Thoracic aorta (tissue), 2 donors: ENCODE measurements at regions not wholly inside any gene's neighbourhood (a gene's known extent, or its start where the extent isn't known, plus 50 kb on each side); places are given as distances from the start of the nearest gene placed in this dataset.
A peak's percentile ranks its signal among the peaks of the same experiment; 100 is the strongest.
"Not testable (repeated sequence)": the region's sequence is repeated elsewhere in the genome, so short reads cannot be mapped to it uniquely, and the experiment has no call there.

Source experiments
- ATAC-seq: fragments of 150-250 bp; one replicate; pipeline ENCODE4 v1.8.0; 2017; ENCODE audit warnings: low read depth; ENCODE audit not compliant: insufficient number of reproducible peaks, low FRiP score
- DNase-seq: peaks from one replicate; pipeline ENCODE4 v3.0.0-alpha.2; 2020; ENCODE audit warnings: low spot score
- H3K27ac ChIP-seq, 2 donors: fragments of 200-600 bp; sonication (generic); 1 replicate in 1 of 2; 2 replicates in 1 of 2; pipeline ENCODE4 v1.5.1; 2016; ENCODE audit warnings: mild to moderate bottlenecking in 2 of 2, moderate library complexity in 2 of 2
- H3K27me3 ChIP-seq: fragments of 200-600 bp; sonication (generic); replicated peaks from 2 replicates; pipeline ENCODE4 v1.6.0; 2016; ENCODE audit warnings: mild to moderate bottlenecking; ENCODE audit not compliant: insufficient read depth
- H3K36me3 ChIP-seq: fragments of 200-600 bp; sonication (generic); one replicate; pipeline ENCODE4 v1.5.1; 2016
- H3K4me1 ChIP-seq, 2 donors: fragments of 200-600 bp; sonication (generic); 1 replicate in 1 of 2; 2 replicates in 1 of 2; pipeline versions ENCODE4 v1.5.1 to v1.6.0; 2016; ENCODE audit warnings: low read depth in 2 of 2, mild to moderate bottlenecking in 1 of 2; ENCODE audit not compliant: control insufficient read depth in 1 of 2
- H3K4me3 ChIP-seq: fragments of 200-600 bp; sonication (generic); 2 replicates; pipeline ENCODE4 v1.5.1; 2016; ENCODE audit warnings: mild to moderate bottlenecking
- H3K9me3 ChIP-seq: fragments of 200-600 bp; sonication (generic); 2 replicates; pipeline ENCODE4 v1.5.1; 2016
- TF ChIP-seq, protein P1 (sequence below): fragments of 200-600 bp; sonication (generic); IDR thresholded peaks from one replicate; pipeline ENCODE4 v1.5.1; 2019; ENCODE audit warnings: antibody characterized with exemption

GRCh38 chr22:16390541-16391217 lies 201.9 kb downstream of the CCT8L2 start:
- ATAC-seq, DNase-seq, H3K9me3 ChIP-seq: not testable (repeated sequence)

GRCh38 chr22:16390046-16390445 lies 202.6 kb downstream of the CCT8L2 start:
- not testable (repeated sequence) for H3K4me1 ChIP-seq, H3K4me3 ChIP-seq, ATAC-seq, DNase-seq, H3K9me3 ChIP-seq, H3K36me3 ChIP-seq, H3K27ac ChIP-seq, H3K27me3 ChIP-seq

More at GRCh38 chr22:16390541-16391217, 201.9 kb downstream of the CCT8L2 start:
- H3K4me3 ChIP-seq, H3K27me3 ChIP-seq, H3K27ac ChIP-seq, H3K4me1 ChIP-seq, H3K36me3 ChIP-seq: not testable (repeated sequence)

GRCh38 chr22:16389256-16389655 lies 203.4 kb downstream of the CCT8L2 start:
- not testable (repeated sequence) for ATAC-seq

GRCh38 chr22:16388616-16389015 lies 204.0 kb downstream of the CCT8L2 start:
- DNase-seq, H3K27ac ChIP-seq, H3K27me3 ChIP-seq, ATAC-seq, H3K4me3 ChIP-seq, H3K36me3 ChIP-seq, H3K4me1 ChIP-seq, H3K9me3 ChIP-seq: not testable (repeated sequence)

More at GRCh38 chr22:16389256-16389655, 203.4 kb downstream of the CCT8L2 start:
- not testable (repeated sequence) for H3K27me3 ChIP-seq, H3K36me3 ChIP-seq, H3K27ac ChIP-seq, DNase-seq, H3K9me3 ChIP-seq, H3K4me1 ChIP-seq, H3K4me3 ChIP-seq

- H3K4me1 ChIP-seq, H3K4me3 ChIP-seq, H3K9me3 ChIP-seq, H3K27me3 ChIP-seq, DNase-seq, H3K27ac ChIP-seq, H3K36me3 ChIP-seq, ATAC-seq: not testable (repeated sequence)
Measured at GRCh38 chr22:16388127-16388526, 204.5 kb downstream of the CCT8L2 start.

DNA sequence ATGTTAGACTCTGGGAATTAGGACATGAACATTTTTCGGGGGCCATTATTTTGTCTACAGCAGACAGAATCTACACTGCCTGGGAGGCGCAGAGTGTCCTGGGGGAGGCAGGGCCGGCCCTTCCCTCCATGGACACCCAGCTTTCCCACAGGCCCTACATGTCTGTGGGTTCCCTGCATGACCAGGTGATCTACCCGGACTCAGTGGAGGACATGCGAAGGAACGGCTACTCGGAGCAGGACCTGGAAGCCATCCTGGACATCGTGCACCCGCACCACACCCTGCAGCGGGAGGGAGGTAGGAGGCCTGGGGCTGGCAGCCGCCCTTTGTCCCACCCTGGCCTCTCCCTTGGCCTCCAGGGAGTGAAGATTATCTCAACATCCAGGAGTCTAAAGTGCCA lies 205.1 kb downstream of the CCT8L2 start:
- not testable (repeated sequence) for H3K4me3 ChIP-seq, H3K27ac ChIP-seq, DNase-seq, ATAC-seq, H3K36me3 ChIP-seq, H3K27me3 ChIP-seq, H3K4me1 ChIP-seq, H3K9me3 ChIP-seq

GRCh38 chr22:16387088-16387487 lies 205.5 kb downstream of the CCT8L2 start:
- Histone ChIP-seq H3K27ac (no peak overlapping the region), H3K9me3 (no peaks in the 10 kb centered on the region), H3K4me1 (no peaks in the 10 kb centered on the region), H3K4me3 (no peak overlapping the region), H3K36me3 (no peaks in the 10 kb centered on the region), H3K27me3 (no peaks in the 10 kb centered on the region)
- TF ChIP-seq, protein P1, sequence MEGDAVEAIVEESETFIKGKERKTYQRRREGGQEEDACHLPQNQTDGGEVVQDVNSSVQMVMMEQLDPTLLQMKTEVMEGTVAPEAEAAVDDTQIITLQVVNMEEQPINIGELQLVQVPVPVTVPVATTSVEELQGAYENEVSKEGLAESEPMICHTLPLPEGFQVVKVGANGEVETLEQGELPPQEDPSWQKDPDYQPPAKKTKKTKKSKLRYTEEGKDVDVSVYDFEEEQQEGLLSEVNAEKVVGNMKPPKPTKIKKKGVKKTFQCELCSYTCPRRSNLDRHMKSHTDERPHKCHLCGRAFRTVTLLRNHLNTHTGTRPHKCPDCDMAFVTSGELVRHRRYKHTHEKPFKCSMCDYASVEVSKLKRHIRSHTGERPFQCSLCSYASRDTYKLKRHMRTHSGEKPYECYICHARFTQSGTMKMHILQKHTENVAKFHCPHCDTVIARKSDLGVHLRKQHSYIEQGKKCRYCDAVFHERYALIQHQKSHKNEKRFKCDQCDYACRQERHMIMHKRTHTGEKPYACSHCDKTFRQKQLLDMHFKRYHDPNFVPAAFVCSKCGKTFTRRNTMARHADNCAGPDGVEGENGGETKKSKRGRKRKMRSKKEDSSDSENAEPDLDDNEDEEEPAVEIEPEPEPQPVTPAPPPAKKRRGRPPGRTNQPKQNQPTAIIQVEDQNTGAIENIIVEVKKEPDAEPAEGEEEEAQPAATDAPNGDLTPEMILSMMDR, result no peak
- no peak for DNase-seq
- ATAC-seq, result no peak

DNA sequence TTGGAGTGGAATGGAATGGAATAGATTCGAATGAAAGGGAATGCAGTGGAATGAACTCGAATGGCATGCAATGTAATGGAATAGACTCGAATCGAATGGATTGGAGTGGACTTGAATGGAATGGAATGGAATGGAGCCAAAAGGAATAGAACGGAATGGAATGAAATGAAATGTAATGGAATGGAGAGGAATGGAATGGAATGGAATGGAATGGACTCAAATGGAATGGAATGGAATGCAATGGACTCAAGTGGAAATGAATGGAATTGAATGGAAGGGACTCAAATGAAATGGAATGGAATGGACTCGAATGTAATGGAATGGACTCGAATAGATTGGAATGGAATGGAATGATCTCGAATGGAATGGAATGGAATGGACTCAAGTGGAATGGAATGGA lies 231.3 kb downstream of the CCT8L2 start:
- not testable (repeated sequence) for H3K4me1 ChIP-seq, DNase-seq, ATAC-seq, H3K4me3 ChIP-seq, H3K9me3 ChIP-seq, H3K27me3 ChIP-seq, H3K36me3 ChIP-seq, H3K27ac ChIP-seq

DNA sequence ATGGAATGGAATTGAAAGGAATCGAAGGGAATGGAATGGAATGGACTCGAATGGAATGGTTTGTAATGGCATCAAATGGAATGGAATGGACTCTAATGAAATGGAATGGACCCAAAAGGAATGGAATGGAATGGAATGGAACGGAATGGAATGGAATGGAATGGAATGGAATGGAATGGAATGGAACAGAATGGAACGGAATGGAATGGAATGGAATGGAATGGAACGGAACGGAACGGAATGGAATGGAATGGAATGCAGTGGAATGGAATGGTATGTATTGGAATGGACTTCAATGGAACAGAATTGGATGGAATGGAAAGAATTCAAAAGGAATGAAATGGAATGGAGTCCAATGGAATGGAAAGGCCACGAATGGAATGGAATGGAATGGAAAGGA lies 240.0 kb downstream of the CCT8L2 start:
- H3K27me3 ChIP-seq, H3K36me3 ChIP-seq, DNase-seq, H3K27ac ChIP-seq, H3K4me1 ChIP-seq, H3K9me3 ChIP-seq, H3K4me3 ChIP-seq: not testable (repeated sequence)
- peak; percentile 91 for ATAC-seq

DNA sequence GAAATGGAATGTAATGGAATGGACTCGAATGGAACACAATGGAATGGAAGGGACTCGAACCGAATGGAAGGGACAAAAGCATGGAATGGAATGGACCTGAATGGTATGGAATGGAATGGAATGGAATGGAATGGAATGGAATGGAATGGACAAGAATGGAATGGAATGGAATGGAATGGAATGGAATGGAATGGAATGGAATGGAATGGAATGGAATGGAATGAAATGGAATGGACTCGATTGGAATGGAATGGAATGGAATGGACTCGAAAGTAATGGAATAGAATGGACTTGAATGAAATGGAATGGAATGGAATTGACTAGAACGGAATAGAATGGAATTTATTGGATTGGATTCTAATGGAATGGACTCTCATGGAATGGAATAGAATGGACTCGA lies 245.5 kb downstream of the CCT8L2 start:
- ATAC-seq, H3K36me3 ChIP-seq, DNase-seq, H3K27ac ChIP-seq, H3K4me1 ChIP-seq, H3K9me3 ChIP-seq, H3K4me3 ChIP-seq, H3K27me3 ChIP-seq: not testable (repeated sequence)

DNA sequence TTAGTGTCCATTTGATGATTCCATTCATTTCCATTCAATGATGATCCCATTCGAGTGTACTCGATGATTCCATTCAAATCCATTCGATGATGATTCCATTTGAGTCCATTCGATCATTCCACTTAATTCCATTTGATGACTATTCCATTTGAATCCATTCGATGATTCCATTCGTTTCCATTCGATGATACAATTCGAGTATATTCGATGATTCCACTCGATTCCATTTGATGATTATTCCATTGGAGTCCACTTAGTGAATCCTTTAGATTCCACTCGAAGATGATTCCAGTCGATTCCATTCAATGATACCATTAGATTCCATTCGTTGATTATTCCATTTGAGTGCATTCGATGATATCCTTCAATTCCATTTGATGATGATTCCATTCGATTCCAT lies 277.0 kb downstream of the CCT8L2 start:
- not testable (repeated sequence) for H3K4me3 ChIP-seq, H3K27ac ChIP-seq, DNase-seq, H3K9me3 ChIP-seq, H3K27me3 ChIP-seq, H3K36me3 ChIP-seq, H3K4me1 ChIP-seq, ATAC-seq
